HepG2 (cell line): ENCODE measurements at regions not wholly inside any gene's neighbourhood (a gene's known extent, or its start where the extent isn't known, plus 50 kb on each side); places are given as distances from the start of the nearest gene placed in this dataset.

Experiments used
- CAMTA2 ChIP-seq: sonication (generic); formaldehyde crosslinking; IDR thresholded peaks from 2 replicates; pipeline ENCODE4 v1.4.0; 2020; ENCODE audit warnings: mild to moderate bottlenecking, missing genetic modification reagents, borderline replicate concordance
- CTCF ChIP-seq: sonication (generic); formaldehyde crosslinking; IDR thresholded peaks from 2 replicates; pipeline ENCODE4 v1.5.0; 2020; ENCODE audit warnings: mild to moderate bottlenecking, missing genetic modification reagents, moderate library complexity
- ELF4 ChIP-seq: sonication (generic); formaldehyde crosslinking; IDR thresholded peaks from 2 replicates; pipeline ENCODE4 v1.5.0; 2020; ENCODE audit warnings: missing genetic modification reagents, mild to moderate bottlenecking, moderate library complexity, borderline replicate concordance
- GABPA ChIP-seq, 2 experiments: IDR thresholded peaks; 2 replicates each; pipeline ENCODE4 v1.6.1; 2011 to 2016; ENCODE audit warnings: low read depth in 2 of 2, low read length in 1 of 2, missing biosample characterization in 1 of 2, missing genetic modification characterization in 1 of 2
- KLF16 ChIP-seq, 2 experiments: sonication (generic) in 1 of 2; formaldehyde crosslinking in 1 of 2; IDR thresholded peaks; 2 replicates each; pipeline versions ENCODE4 v1.6.1 to v1.8.0; 2016 to 2023; ENCODE audit warnings: missing genetic modification reagents in 2 of 2, missing compliant biosample characterization in 1 of 2
- ONECUT2 ChIP-seq: sonication (generic); formaldehyde crosslinking; IDR thresholded peaks from 2 replicates; pipeline ENCODE4 v1.4.0; 2020; ENCODE audit warnings: missing genetic modification reagents
- SKI ChIP-seq: fragments of 450-650 bp; IDR thresholded peaks from one replicate; pipeline ENCODE4 v1.6.1; 2018; ENCODE audit warnings: mild to moderate bottlenecking; ENCODE audit not compliant: partially characterized antibody
- TF ChIP-seq, protein P1 (sequence below): IDR thresholded peaks from 2 replicates; pipeline ENCODE4 v1.6.1; 2012; ENCODE audit warnings: inconsistent platforms
- TF ChIP-seq, protein P2 (sequence below): sonication (generic); formaldehyde crosslinking; IDR thresholded peaks from 2 replicates; pipeline ENCODE4 v1.4.0; 2020; ENCODE audit warnings: missing genetic modification reagents, mild to moderate bottlenecking, borderline replicate concordance

GRCh38 chr2:160583813-160584537 is 90.4 kb upstream of the RBMS1 start:
- no peak for TF ChIP-seq CAMTA2 (CRISPR knock-in tag)
- TF ChIP-seq SKI, result no peak
- no peak for TF ChIP-seq ONECUT2 (CRISPR knock-in tag)
- TF ChIP-seq CTCF (CRISPR knock-in tag), result no peak
- TF ChIP-seq, protein P1, sequence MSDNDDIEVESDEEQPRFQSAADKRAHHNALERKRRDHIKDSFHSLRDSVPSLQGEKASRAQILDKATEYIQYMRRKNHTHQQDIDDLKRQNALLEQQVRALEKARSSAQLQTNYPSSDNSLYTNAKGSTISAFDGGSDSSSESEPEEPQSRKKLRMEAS, result no peak
- no peak for TF ChIP-seq KLF16 (CRISPR knock-in tag; IDR thresholded peaks at IDR 0.05)
- TF ChIP-seq, protein P2, sequence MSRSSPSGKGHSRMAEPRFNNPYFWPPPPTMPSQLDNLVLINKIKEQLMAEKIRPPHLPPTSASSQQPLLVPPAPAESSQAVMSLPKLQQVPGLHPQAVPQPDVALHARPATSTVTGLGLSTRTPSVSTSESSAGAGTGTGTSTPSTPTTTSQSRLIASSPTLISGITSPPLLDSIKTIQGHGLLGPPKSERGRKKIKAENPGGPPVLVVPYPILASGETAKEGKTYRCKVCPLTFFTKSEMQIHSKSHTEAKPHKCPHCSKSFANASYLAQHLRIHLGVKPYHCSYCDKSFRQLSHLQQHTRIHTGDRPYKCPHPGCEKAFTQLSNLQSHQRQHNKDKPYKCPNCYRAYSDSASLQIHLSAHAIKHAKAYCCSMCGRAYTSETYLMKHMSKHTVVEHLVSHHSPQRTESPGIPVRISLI (CRISPR knock-in tag), result no peak
- no peak for TF ChIP-seq ELF4 (CRISPR knock-in tag)
- TF ChIP-seq GABPA (IDR thresholded peaks at IDR 0.05; ENCODE audit: low read depth, low read length), result no peak
- no peak for TF ChIP-seq GABPA (CRISPR knock-in tag; IDR thresholded peaks at IDR 0.05; ENCODE audit: low read depth)
